ENCODE measurements at regions not wholly inside any gene's neighbourhood (a gene's known extent, or its start where the extent isn't known, plus 50 kb on each side); places are given as distances from the start of the nearest gene placed in this dataset.

- no peak for DNase-seq (ENCODE audit: low spot score)
Measured at GRCh38 chr4:132860976-132861375, 288.1 kb upstream of the PCDH10 start.

GRCh38 chr4:132863619-132864018 is 285.5 kb upstream of the PCDH10 start:
- no peak for DNase-seq (ENCODE audit: low spot score)

- no peak for DNase-seq (ENCODE audit: low spot score)
Measured at GRCh38 chr4:132865458-132865857, 283.6 kb upstream of the PCDH10 start.

- DNase-seq (ENCODE audit: low spot score) = no peak
Measured at GRCh38 chr4:132865922-132866321, 283.2 kb upstream of the PCDH10 start.

GRCh38 chr4:132866616-132867015 is 282.5 kb upstream of the PCDH10 start:
- DNase-seq (ENCODE audit: low spot score) = no peak

- no peak for DNase-seq (ENCODE audit: low spot score)
Measured at GRCh38 chr4:132893787-132894186, 255.3 kb upstream of the PCDH10 start.

- DNase-seq (ENCODE audit: low spot score) = no peak
Measured at GRCh38 chr4:132901224-132901623, 247.9 kb upstream of the PCDH10 start.

GRCh38 chr4:132910229-132910748 is 238.8 kb upstream of the PCDH10 start:
- DNase-seq (ENCODE audit: low spot score) = no peak

- no peak for DNase-seq (ENCODE audit: low spot score)
Measured at GRCh38 chr4:132918096-132918495, 231.0 kb upstream of the PCDH10 start.

GRCh38 chr4:132923516-132923915 is 225.6 kb upstream of the PCDH10 start:
- DNase-seq (ENCODE audit: low spot score) = no peak

GRCh38 chr4:132934911-132935310 is 214.2 kb upstream of the PCDH10 start:
- DNase-seq (ENCODE audit: low spot score) = no peak

- DNase-seq (ENCODE audit: low spot score) = no peak
Measured at GRCh38 chr4:132955146-132955545, 193.9 kb upstream of the PCDH10 start.

- DNase-seq (ENCODE audit: low spot score) = no peak
Measured at GRCh38 chr4:132956962-132957361, 192.1 kb upstream of the PCDH10 start.

GRCh38 chr4:132958457-132959263 is 190.4 kb upstream of the PCDH10 start:
- DNase-seq (ENCODE audit: low spot score) = no peak

GRCh38 chr4:132981611-132982010 is 167.5 kb upstream of the PCDH10 start:
- no peak for DNase-seq (ENCODE audit: low spot score)

GRCh38 chr4:132982151-132982550 is 166.9 kb upstream of the PCDH10 start:
- no peak for DNase-seq (ENCODE audit: low spot score)

- DNase-seq (ENCODE audit: low spot score) = no peak
Measured at GRCh38 chr4:132991111-132991510, 158.0 kb upstream of the PCDH10 start.

- no peak for DNase-seq (ENCODE audit: low spot score)
Measured at GRCh38 chr4:132992686-132993085, 156.4 kb upstream of the PCDH10 start.

GRCh38 chr4:132998585-132999230 is 150.4 kb upstream of the PCDH10 start:
- no peak for DNase-seq (ENCODE audit: low spot score)

GRCh38 chr4:133000012-133000411 is 149.1 kb upstream of the PCDH10 start:
- DNase-seq (ENCODE audit: low spot score) = no peak

- DNase-seq (ENCODE audit: low spot score) = no peak
Measured at GRCh38 chr4:133003169-133003568, 145.9 kb upstream of the PCDH10 start.

GRCh38 chr4:133014473-133015135 is 134.5 kb upstream of the PCDH10 start:
- DNase-seq (ENCODE audit: low spot score) = no peak

GRCh38 chr4:133045288-133045687 is 103.8 kb upstream of the PCDH10 start:
- no peak for DNase-seq (ENCODE audit: low spot score)
